C4-2B (cell line): ENCODE measurements at regions not wholly inside any gene's neighbourhood (a gene's known extent, or its start where the extent isn't known, plus 50 kb on each side); places are given as distances from the start of the nearest gene placed in this dataset.

Experiments used
- CTCF ChIP-seq: fragments of 450-650 bp; conservative IDR thresholded peaks from 2 replicates; pipeline ENCODE4 v1.5.1; 2017; ENCODE audit warnings: mild to moderate bottlenecking
- ZFX ChIP-seq: fragments of 450-650 bp; IDR thresholded peaks from 2 replicates; pipeline ENCODE4 v1.6.1; 2017

- TF ChIP-seq CTCF (no peak), ZFX (no peak)
Measured at GRCh38 chr15:96246057-96246456, 84.4 kb upstream of the NR2F2 start.
